GM23248 (cell line): ENCODE measurements at regions not wholly inside any gene's neighbourhood (a gene's known extent, or its start where the extent isn't known, plus 50 kb on each side); places are given as distances from the start of the nearest gene placed in this dataset.
A peak's percentile ranks its signal among the peaks of the same experiment; 100 is the strongest.

ENCODE experiments used
- DNase-seq: peaks from one replicate; pipeline ENCODE4 v3.0.0-alpha.2; 2015
- H2AFZ ChIP-seq: fragments of 200-600 bp; sonication (generic); 2 replicates; pipeline ENCODE4 v1.6.1; 2016; ENCODE audit warnings: antibody characterized with exemption
- H3F3A ChIP-seq: fragments of 200-600 bp; sonication (generic); 2 replicates; pipeline ENCODE4 v1.6.1; 2016; ENCODE audit warnings: mild to moderate bottlenecking, antibody characterized with exemption, mixed run types; ENCODE audit not compliant: insufficient read depth
- H3K27ac ChIP-seq: fragments of 200-600 bp; sonication (generic); 2 replicates; pipeline ENCODE4 v1.5.1; 2016; ENCODE audit warnings: mild to moderate bottlenecking
- H3K27me3 ChIP-seq: fragments of 200-600 bp; sonication (generic); replicated peaks from 2 replicates; pipeline ENCODE4 v1.6.1; 2016; ENCODE audit warnings: mild to moderate bottlenecking; ENCODE audit not compliant: insufficient read depth
- H3K36me3 ChIP-seq: fragments of 200-600 bp; sonication (generic); 2 replicates; pipeline ENCODE4 v1.6.1; 2016; ENCODE audit warnings: low read depth, mild to moderate bottlenecking
- H3K4me1 ChIP-seq: fragments of 200-600 bp; sonication (generic); 2 replicates; pipeline ENCODE4 v1.6.1; 2016; ENCODE audit warnings: mild to moderate bottlenecking; ENCODE audit not compliant: insufficient read depth
- H3K4me2 ChIP-seq: fragments of 200-600 bp; sonication (generic); one replicate; pipeline ENCODE4 v1.6.1; 2016; ENCODE audit warnings: mild to moderate bottlenecking; ENCODE audit not compliant: unreplicated experiment
- H3K4me3 ChIP-seq: fragments of 200-600 bp; sonication (generic); 2 replicates; pipeline ENCODE4 v1.5.1; 2016; ENCODE audit warnings: mild to moderate bottlenecking
- H3K79me2 ChIP-seq: fragments of 200-600 bp; sonication (generic); 2 replicates; pipeline ENCODE4 v1.6.1; 2016; ENCODE audit warnings: mild to moderate bottlenecking; ENCODE audit not compliant: insufficient read depth
- H3K9ac ChIP-seq: fragments of 200-600 bp; sonication (generic); 2 replicates; pipeline ENCODE4 v1.6.1; 2016; ENCODE audit warnings: mild to moderate bottlenecking
- H3K9me2 ChIP-seq: fragments of 200-600 bp; sonication (generic); 2 replicates; pipeline ENCODE4 v1.6.1; 2016; ENCODE audit warnings: mixed run types, mild to moderate bottlenecking, moderate library complexity; ENCODE audit not compliant: insufficient read depth
- H3K9me3 ChIP-seq: fragments of 200-600 bp; sonication (generic); one replicate; pipeline ENCODE4 v1.6.1; 2017; ENCODE audit warnings: low read depth
- H4K20me1 ChIP-seq: fragments of 200-600 bp; sonication (generic); 2 replicates; pipeline ENCODE4 v1.6.0; 2016; ENCODE audit not compliant: insufficient read depth
- EZH2 ChIP-seq: fragments of 200-600 bp; sonication (generic); IDR thresholded peaks from 2 replicates; pipeline ENCODE4 v1.6.1; 2018; ENCODE audit warnings: antibody characterized with exemption, mild to moderate bottlenecking; ENCODE audit not compliant: insufficient read depth, poor library complexity, severe bottlenecking
- EZH2phosphoT487 ChIP-seq: fragments of 200-600 bp; sonication (generic); IDR thresholded peaks from 2 replicates; pipeline ENCODE4 v1.6.1; 2018; ENCODE audit warnings: antibody characterized with exemption, moderate library complexity, mild to moderate bottlenecking, low read depth; ENCODE audit not compliant: insufficient read depth
- WGBS, 2 experiments: methylation state at CpG; one replicate each; pipeline ENCODE4 v1.1.6; 2015 to 2017; ENCODE audit warnings: low lambda C conversion rate in 2 of 2, low coverage in 1 of 2; ENCODE audit errors: missing lambda C conversion rate in 2 of 2; 5-methylcytosine and 5-hydroxymethylcytosine counted together
- in situ Hi-C: fragments of 300-500 bp; cut with MboI; formaldehyde crosslinking; loops from 2 replicates; pipeline ENCODE4 v1.15.0; 2020

GRCh38 chr13:62357887-62358645, 942.4 kb upstream of the PCDH20 start:
- DNase-seq = peak; percentile 21
- WGBS, 2 experiments = 13 to 17% methylated on average over 2 of the region's 2 CpGs

GRCh38 chr13:62356977-62357376, 941.3 kb upstream of the PCDH20 start:
- no peak for DNase-seq
- no peak overlapping the region for H3K9ac ChIP-seq
- no peaks in the 10 kb centered on the region for H3K4me1 ChIP-seq
- no peaks in the 10 kb centered on the region for H3K79me2 ChIP-seq
- no peak for TF ChIP-seq EZH2phosphoT487
- TF ChIP-seq EZH2 = no peak
- WGBS, 2 experiments = 6 to 12% methylated on average over 1 of the region's 1 CpG
- in situ Hi-C loops = no loop called here
- no peak overlapping the region for H2AFZ ChIP-seq
- no peak overlapping the region for H3K27ac ChIP-seq
- H3K9me2 ChIP-seq = no peaks in the 10 kb centered on the region
- no peak overlapping the region for H3K4me3 ChIP-seq
- no peaks in the 10 kb centered on the region for H3K27me3 ChIP-seq
- no peak overlapping the region for H3K4me2 ChIP-seq
- no peaks in the 10 kb centered on the region for H3F3A ChIP-seq
- H3K36me3 ChIP-seq = no peaks in the 10 kb centered on the region
- no peaks in the 10 kb centered on the region for H4K20me1 ChIP-seq
- H3K9me3 ChIP-seq = no peaks in the 10 kb centered on the region

More at GRCh38 chr13:62357887-62358645, 942.4 kb upstream of the PCDH20 start:
- TF ChIP-seq EZH2 (no peak), EZH2phosphoT487 (no peak)
- Histone ChIP-seq H3K4me3 (no peak overlapping the region), H3K36me3 (no peaks in the 10 kb centered on the region), H3K27ac (no peak overlapping the region), H3K9ac (no peak overlapping the region), H3F3A (no peaks in the 10 kb centered on the region), H4K20me1 (no peaks in the 10 kb centered on the region), H2AFZ (no peak overlapping the region), H3K9me2 (no peaks in the 10 kb centered on the region), H3K9me3 (no peaks in the 10 kb centered on the region), H3K4me1 (no peaks in the 10 kb centered on the region), H3K27me3 (no peaks in the 10 kb centered on the region), H3K4me2 (no peak overlapping the region), H3K79me2 (no peaks in the 10 kb centered on the region)
- in situ Hi-C loops = no loop called here

- Histone ChIP-seq H3F3A (no peaks in the 10 kb centered on the region), H3K79me2 (no peaks in the 10 kb centered on the region), H3K9me2 (no peaks in the 10 kb centered on the region), H3K9me3 (no peaks in the 10 kb centered on the region), H3K4me3 (no peak overlapping the region), H3K36me3 (no peaks in the 10 kb centered on the region), H3K4me1 (no peaks in the 10 kb centered on the region), H3K9ac (no peak overlapping the region), H3K27me3 (no peaks in the 10 kb centered on the region), H3K4me2 (no peak overlapping the region), H4K20me1 (no peaks in the 10 kb centered on the region), H2AFZ (no peak overlapping the region), H3K27ac (no peak overlapping the region)
- DNase-seq = no peak
- in situ Hi-C loops = no loop called here
- 0 to 5% methylated on average over 2 of the region's 2 CpGs for WGBS, 2 experiments
- TF ChIP-seq EZH2 (no peak), EZH2phosphoT487 (no peak)
Observed at GRCh38 chr13:62337109-62337880, 921.6 kb upstream of the PCDH20 start.

- H3K27me3 ChIP-seq = no peaks in the 10 kb centered on the region
- H3F3A ChIP-seq = no peaks in the 10 kb centered on the region
- no peaks in the 10 kb centered on the region for H3K4me1 ChIP-seq
- 0% methylated on average over 1 of the region's 1 CpG for WGBS, 2 experiments
- no peak overlapping the region for H3K27ac ChIP-seq
- no peak for TF ChIP-seq EZH2
- TF ChIP-seq EZH2phosphoT487 = no peak
- in situ Hi-C loops = no loop called here
- no peak for DNase-seq
- no peak overlapping the region for H3K4me2 ChIP-seq
- no peak overlapping the region for H3K4me3 ChIP-seq
- no peak overlapping the region for H2AFZ ChIP-seq
- no peaks in the 10 kb centered on the region for H3K9me2 ChIP-seq
- H3K9me3 ChIP-seq = no peaks in the 10 kb centered on the region
- H4K20me1 ChIP-seq = no peaks in the 10 kb centered on the region
- no peaks in the 10 kb centered on the region for H3K79me2 ChIP-seq
- H3K36me3 ChIP-seq = no peaks in the 10 kb centered on the region
- H3K9ac ChIP-seq = no peak overlapping the region
Observed at GRCh38 chr13:62336507-62336906, 920.9 kb upstream of the PCDH20 start.
